Liver (tissue), 3 donors: ENCODE measurements at regions not wholly inside any gene's neighbourhood (a gene's known extent, or its start where the extent isn't known, plus 50 kb on each side); places are given as distances from the start of the nearest gene placed in this dataset.

Source experiments
- ATF3 ChIP-seq: IDR thresholded peaks from 2 replicates; pipeline ENCODE4 v1.6.1; 2016; ENCODE audit warnings: antibody characterized with exemption
- CTCF ChIP-seq: fragments of 150-350 bp; IDR thresholded peaks from 2 replicates; pipeline ENCODE4 v1.5.1; 2017; ENCODE audit warnings: improper control_type of control experiment, low read depth, low read length; ENCODE audit not compliant: missing input control
- EGR1 ChIP-seq, 2 donors: IDR thresholded peaks; 2 replicates each; pipeline ENCODE4 v1.6.1; 2016 to 2018; ENCODE audit warnings: antibody characterized with exemption in 2 of 2, low read depth in 2 of 2
- GABPA ChIP-seq, 2 donors: IDR thresholded peaks in 1 of 2; conservative IDR thresholded peaks in 1 of 2; 2 replicates each; pipeline ENCODE4 v1.6.1; 2016; ENCODE audit warnings: antibody characterized with exemption in 2 of 2, mild to moderate bottlenecking in 1 of 2, moderate library complexity in 1 of 2
- HNF4A ChIP-seq, 2 donors: conservative IDR thresholded peaks; 2 replicates each; pipeline ENCODE4 v1.6.1; 2016; ENCODE audit warnings: antibody characterized with exemption in 2 of 2, mild to moderate bottlenecking in 2 of 2
- JUND ChIP-seq, 2 donors: IDR thresholded peaks; 2 replicates each; pipeline ENCODE4 v1.6.1; 2016; ENCODE audit warnings: antibody characterized with exemption in 2 of 2
- MAX ChIP-seq: IDR thresholded peaks from 2 replicates; pipeline ENCODE4 v1.6.1; 2016; ENCODE audit warnings: antibody characterized with exemption
- RAD21 ChIP-seq, 2 donors: IDR thresholded peaks; 2 replicates each; pipeline ENCODE4 v1.6.1; 2016; ENCODE audit warnings: antibody characterized with exemption in 2 of 2, mild to moderate bottlenecking in 2 of 2
- REST ChIP-seq: IDR thresholded peaks from 2 replicates; pipeline ENCODE4 v1.6.1; 2016; ENCODE audit warnings: antibody characterized with exemption, mild to moderate bottlenecking
- TAF1 ChIP-seq: conservative IDR thresholded peaks from 2 replicates; pipeline ENCODE4 v1.6.1; 2016; ENCODE audit warnings: antibody characterized with exemption, mild to moderate bottlenecking
- YY1 ChIP-seq: IDR thresholded peaks from 2 replicates; pipeline ENCODE4 v1.6.1; 2016; ENCODE audit warnings: antibody characterized with exemption, mild to moderate bottlenecking
- donor health status: healthy.
- donor health status: healthy.

- TF ChIP-seq CTCF (no peak), TAF1 (no peak), JUND (IDR thresholded peaks at IDR 0.05) (no peak), HNF4A (conservative IDR thresholded peaks at IDR 0.05) (no peak), REST (no peak), MAX (no peak), ATF3 (no peak), EGR1 (IDR thresholded peaks at IDR 0.05; ENCODE audit: low read depth in 2 of 2) (no peak), RAD21 (IDR thresholded peaks at IDR 0.05) (no peak), YY1 (no peak), GABPA (IDR thresholded peaks at IDR 0.05 in 1 of 2, conservative IDR thresholded peaks at IDR 0.05 in 1 of 2) (no peak)
These were observed 881.8 kb downstream of the FSCB start for GRCh38 chr14:43625294-43625693.
